ENCODE measurements at regions not wholly inside any gene's neighbourhood (a gene's known extent, or its start where the extent isn't known, plus 50 kb on each side); places are given as distances from the start of the nearest gene placed in this dataset.
A peak's percentile ranks its signal among the peaks of the same experiment; 100 is the strongest.
"Not testable (repeated sequence)": the region's sequence is repeated elsewhere in the genome, so short reads cannot be mapped to it uniquely, and the experiment has no call there.

DNA sequence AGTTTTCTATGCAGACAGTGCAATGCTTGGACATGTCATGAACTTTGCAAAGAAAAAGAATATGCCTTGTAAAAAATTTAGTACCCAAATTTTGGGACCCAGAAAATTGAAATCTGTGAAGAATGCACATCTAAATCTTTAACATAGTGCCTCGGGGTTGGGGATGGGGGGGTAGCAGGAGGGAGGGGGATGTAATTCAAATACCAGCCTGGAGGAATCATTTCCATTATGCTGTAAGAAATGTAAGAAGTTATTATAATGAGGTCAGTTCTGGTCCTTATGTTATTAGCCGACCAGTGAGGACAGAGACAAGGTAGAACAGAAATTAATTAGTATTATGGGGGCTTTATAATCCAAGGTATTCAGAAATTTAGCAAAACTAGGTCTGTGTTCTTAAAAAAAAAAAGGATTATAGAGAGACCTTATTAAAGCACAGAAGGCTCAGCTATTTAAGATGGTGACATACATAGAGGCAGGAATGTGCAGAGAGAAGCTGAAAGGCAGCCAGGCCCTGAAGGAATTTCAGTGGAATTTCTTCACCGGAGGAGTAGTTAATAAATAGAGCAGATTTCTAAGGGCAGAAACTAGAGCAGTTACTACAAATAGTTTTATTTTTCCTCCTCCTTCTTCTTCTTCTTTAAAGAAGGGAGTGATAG, 89.0 kb upstream of the RBMS1 start:
- in situ Hi-C loops (cut with HindIII; ENCODE audit: low pct_unique_long_range_greater_than_20kb, low sequenced_read_pairs), result no loop called here
- DNase-seq (ENCODE audit: low read depth), result no peak

DNA sequence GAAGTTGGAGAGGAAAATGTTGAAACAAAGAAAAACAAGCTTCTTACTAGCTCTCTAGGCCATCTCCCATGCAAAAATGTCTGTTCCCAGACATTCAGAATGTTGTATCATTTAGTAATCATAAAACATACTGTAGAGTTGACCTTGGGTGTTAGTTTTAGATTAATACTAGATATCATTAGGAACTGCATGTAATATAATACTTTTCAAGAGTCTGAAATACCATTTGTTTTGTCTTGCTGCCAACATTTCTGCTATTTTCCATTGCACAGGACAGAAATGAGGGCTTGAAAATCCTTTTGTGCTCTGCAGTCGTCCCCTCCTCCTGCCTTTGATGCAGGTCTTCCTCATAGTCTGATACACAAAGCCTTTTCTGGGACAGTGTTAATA, 89.5 kb upstream of the RBMS1 start:
- DNase-seq (ENCODE audit: low read depth), result peak; percentile 25
- in situ Hi-C loops (cut with HindIII; ENCODE audit: low pct_unique_long_range_greater_than_20kb, low sequenced_read_pairs), result no loop called here

GRCh38 chr2:160583813-160584537, 90.4 kb upstream of the RBMS1 start:
- no peak for DNase-seq (ENCODE audit: low read depth)
- in situ Hi-C loops (cut with HindIII; ENCODE audit: low pct_unique_long_range_greater_than_20kb, low sequenced_read_pairs), result no loop called here

- in situ Hi-C loops (cut with HindIII; ENCODE audit: low pct_unique_long_range_greater_than_20kb, low sequenced_read_pairs), result no loop called here
- DNase-seq (ENCODE audit: low read depth), result peak; percentile 54
These were observed 91.4 kb upstream of the RBMS1 start for GRCh38 chr2:160584972-160585494.

- DNase-seq (ENCODE audit: low read depth), result no peak
- in situ Hi-C loops (cut with HindIII; ENCODE audit: low pct_unique_long_range_greater_than_20kb, low sequenced_read_pairs), result no loop called here
These were observed 97.1 kb upstream of the RBMS1 start for GRCh38 chr2:160590664-160591063.

DNA sequence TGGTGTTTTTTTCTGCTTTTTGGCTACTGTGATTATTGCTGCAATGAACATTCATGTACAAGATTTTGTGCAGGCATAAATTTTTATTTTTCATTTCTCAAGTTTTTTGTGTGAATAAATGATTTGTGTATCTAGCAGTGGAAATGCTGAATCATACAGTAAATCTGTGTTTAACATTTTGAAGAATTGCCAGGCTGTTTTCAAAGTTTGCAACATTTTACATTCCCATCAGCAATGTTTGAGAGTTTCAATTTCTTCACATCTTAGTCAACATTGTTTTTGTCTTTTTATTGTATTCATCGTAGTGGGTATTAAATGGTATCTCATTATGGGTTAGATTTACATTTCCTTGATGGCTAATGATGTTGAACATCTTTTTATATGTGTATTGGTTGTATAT, 98.8 kb upstream of the RBMS1 start:
- no peak for DNase-seq (ENCODE audit: low read depth)
- in situ Hi-C loops (cut with HindIII; ENCODE audit: low pct_unique_long_range_greater_than_20kb, low sequenced_read_pairs), result no loop called here

GRCh38 chr2:160592993-160593392, 99.4 kb upstream of the RBMS1 start:
- in situ Hi-C loops (cut with HindIII; ENCODE audit: low pct_unique_long_range_greater_than_20kb, low sequenced_read_pairs), result no loop called here
- DNase-seq (ENCODE audit: low read depth), result no peak

- no peak for DNase-seq (ENCODE audit: low read depth)
- in situ Hi-C loops (cut with HindIII; ENCODE audit: low pct_unique_long_range_greater_than_20kb, low sequenced_read_pairs), result no loop called here
These were observed 102.8 kb upstream of the RBMS1 start for GRCh38 chr2:160596441-160596840.

GRCh38 chr2:160600437-160600836, 106.8 kb upstream of the RBMS1 start:
- in situ Hi-C loops (cut with HindIII; ENCODE audit: low pct_unique_long_range_greater_than_20kb, low sequenced_read_pairs); DNase-seq (ENCODE audit: low read depth): not testable (repeated sequence)

- in situ Hi-C loops (cut with HindIII; ENCODE audit: low pct_unique_long_range_greater_than_20kb, low sequenced_read_pairs), result no loop called here
- no peak for DNase-seq (ENCODE audit: low read depth)
These were observed 108.5 kb upstream of the RBMS1 start for GRCh38 chr2:160602073-160602472.

- in situ Hi-C loops (cut with HindIII; ENCODE audit: low pct_unique_long_range_greater_than_20kb, low sequenced_read_pairs), result no loop called here
- no peak for DNase-seq (ENCODE audit: low read depth)
These were observed 110.3 kb upstream of the RBMS1 start for GRCh38 chr2:160603771-160604510.

DNA sequence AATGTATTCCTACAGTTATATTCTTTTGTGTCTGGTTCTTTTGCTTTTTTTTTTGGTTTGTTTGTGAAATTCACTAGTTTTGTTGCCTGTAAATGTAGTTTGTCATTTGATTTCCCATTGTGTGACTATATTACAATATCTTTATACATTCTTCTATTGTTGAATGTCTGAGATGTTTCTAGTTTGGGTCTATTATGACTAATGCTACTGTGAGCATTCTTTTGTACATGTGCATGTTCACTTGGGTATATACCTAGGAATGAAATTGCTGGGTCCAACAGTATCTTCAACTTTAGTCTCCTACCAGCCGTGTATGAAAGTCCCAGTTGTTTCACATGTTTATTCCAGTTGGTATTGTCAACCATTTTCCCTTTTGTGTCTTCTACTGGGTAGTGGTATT, 112.7 kb upstream of the RBMS1 start:
- no peak for DNase-seq (ENCODE audit: low read depth)
- in situ Hi-C loops (cut with HindIII; ENCODE audit: low pct_unique_long_range_greater_than_20kb, low sequenced_read_pairs), result no loop called here

GRCh38 chr2:160608599-160608998, 115.0 kb upstream of the RBMS1 start:
- no peak for DNase-seq (ENCODE audit: low read depth)
- in situ Hi-C loops (cut with HindIII; ENCODE audit: low pct_unique_long_range_greater_than_20kb, low sequenced_read_pairs), result no loop called here

- in situ Hi-C loops (cut with HindIII; ENCODE audit: low pct_unique_long_range_greater_than_20kb, low sequenced_read_pairs), result no loop called here
- DNase-seq (ENCODE audit: low read depth), result no peak
These were observed 115.7 kb upstream of the RBMS1 start for GRCh38 chr2:160609346-160609745.

DNA sequence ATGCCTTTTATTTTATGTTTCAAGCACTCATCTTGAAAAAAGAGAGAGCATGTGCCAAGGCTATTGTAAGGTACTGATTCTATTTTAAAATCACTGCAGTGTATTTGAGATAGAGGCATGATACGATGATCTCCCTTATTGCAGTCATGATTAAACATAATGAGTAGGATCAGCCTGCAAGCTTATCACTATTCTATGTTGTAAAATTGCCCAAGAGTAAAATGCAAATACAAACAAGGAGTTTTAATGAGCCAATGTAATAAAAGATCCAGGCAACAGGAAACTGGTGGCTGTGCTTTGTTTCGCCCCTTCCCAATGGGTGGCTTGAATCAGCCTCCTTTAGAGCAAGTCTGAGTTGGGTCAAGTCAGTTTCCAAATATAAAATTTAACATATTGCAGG, 116.4 kb upstream of the RBMS1 start:
- DNase-seq (ENCODE audit: low read depth), result no peak
- in situ Hi-C loops (cut with HindIII; ENCODE audit: low pct_unique_long_range_greater_than_20kb, low sequenced_read_pairs), result no loop called here

- in situ Hi-C loops (cut with HindIII; ENCODE audit: low pct_unique_long_range_greater_than_20kb, low sequenced_read_pairs), result no loop called here
- no peak for DNase-seq (ENCODE audit: low read depth)
These were observed 118.8 kb upstream of the RBMS1 start for GRCh38 chr2:160612266-160612856.

GRCh38 chr2:160613466-160614153, 120.0 kb upstream of the RBMS1 start:
- in situ Hi-C loops (cut with HindIII; ENCODE audit: low pct_unique_long_range_greater_than_20kb, low sequenced_read_pairs), result no loop called here
- DNase-seq (ENCODE audit: low read depth), result no peak

- in situ Hi-C loops (cut with HindIII; ENCODE audit: low pct_unique_long_range_greater_than_20kb, low sequenced_read_pairs), result no loop called here
- no peak for DNase-seq (ENCODE audit: low read depth)
These were observed 120.8 kb upstream of the RBMS1 start for GRCh38 chr2:160614391-160614790.

Data from Caki2 (cell line).